ENCODE measurements at regions not wholly inside any gene's neighbourhood (a gene's known extent, or its start where the extent isn't known, plus 50 kb on each side); places are given as distances from the start of the nearest gene placed in this dataset.

- H3K36me3 ChIP-seq (ENCODE audit: control insufficient read depth in 2 of 2, insufficient read depth in 2 of 2, low read length in 2 of 2), result no peaks in the 10 kb centered on the region
- no peaks in the 10 kb centered on the region for H3K9me3 ChIP-seq (ENCODE audit: control insufficient read depth in 2 of 2, low read length in 2 of 2)
- no peaks in the 10 kb centered on the region for H3K27me3 ChIP-seq (ENCODE audit: control insufficient read depth in 1 of 2, insufficient read depth in 2 of 2, low read length in 2 of 2)
- H3K4me3 ChIP-seq (ENCODE audit: low read length in 2 of 2), result no peak overlapping the region
- H3K9ac ChIP-seq (ENCODE audit: low read length in 2 of 2), result no peak overlapping the region
- H3K27ac ChIP-seq (ENCODE audit: low read length), result no peak overlapping the region
- H3K4me1 ChIP-seq (ENCODE audit: control insufficient read depth, insufficient read depth, low read length), result no peaks in the 10 kb centered on the region
Observed at GRCh38 chr13:106721599-106721998, 153.7 kb upstream of the ARGLU1 start.

- H3K36me3 ChIP-seq (ENCODE audit: control insufficient read depth in 2 of 2, insufficient read depth in 2 of 2, low read length in 2 of 2), result no peaks in the 10 kb centered on the region
- no peaks in the 10 kb centered on the region for H3K9me3 ChIP-seq (ENCODE audit: control insufficient read depth in 2 of 2, low read length in 2 of 2)
- no peak overlapping the region for H3K27ac ChIP-seq (ENCODE audit: low read length)
- no peak overlapping the region for H3K9ac ChIP-seq (ENCODE audit: low read length in 2 of 2)
- H3K4me1 ChIP-seq (ENCODE audit: control insufficient read depth, insufficient read depth, low read length), result no peaks in the 10 kb centered on the region
- H3K27me3 ChIP-seq (ENCODE audit: control insufficient read depth in 1 of 2, insufficient read depth in 2 of 2, low read length in 2 of 2), result peaks cover 0 to 3% of the 10 kb centered on the region in 2 donors
- no peak overlapping the region for H3K4me3 ChIP-seq (ENCODE audit: low read length in 2 of 2)
Observed at GRCh38 chr13:106714271-106714982, 146.5 kb upstream of the ARGLU1 start.

- H3K4me3 ChIP-seq (ENCODE audit: low read length in 2 of 2), result no peak overlapping the region
- H3K36me3 ChIP-seq (ENCODE audit: control insufficient read depth in 2 of 2, insufficient read depth in 2 of 2, low read length in 2 of 2), result no peaks in the 10 kb centered on the region
- H3K4me1 ChIP-seq (ENCODE audit: control insufficient read depth, insufficient read depth, low read length), result no peaks in the 10 kb centered on the region
- peaks cover 0 to 3% of the 10 kb centered on the region in 2 donors for H3K27me3 ChIP-seq (ENCODE audit: control insufficient read depth in 1 of 2, insufficient read depth in 2 of 2, low read length in 2 of 2)
- H3K9ac ChIP-seq (ENCODE audit: low read length in 2 of 2), result no peak overlapping the region
- no peaks in the 10 kb centered on the region for H3K9me3 ChIP-seq (ENCODE audit: control insufficient read depth in 2 of 2, low read length in 2 of 2)
- no peak overlapping the region for H3K27ac ChIP-seq (ENCODE audit: low read length)
Observed at GRCh38 chr13:106712381-106712780, 144.4 kb upstream of the ARGLU1 start.

GRCh38 chr13:106710266-106710665 is 142.3 kb upstream of the ARGLU1 start:
- H3K27me3 ChIP-seq (ENCODE audit: control insufficient read depth in 1 of 2, insufficient read depth in 2 of 2, low read length in 2 of 2), result peaks cover 0 to 3% of the 10 kb centered on the region in 2 donors
- H3K4me3 ChIP-seq (ENCODE audit: low read length in 2 of 2), result peak overlapping the region in 1 of 2 donors; percentile 47
- no peak overlapping the region for H3K27ac ChIP-seq (ENCODE audit: low read length)
- H3K36me3 ChIP-seq (ENCODE audit: control insufficient read depth in 2 of 2, insufficient read depth in 2 of 2, low read length in 2 of 2), result no peaks in the 10 kb centered on the region
- no peak overlapping the region for H3K9ac ChIP-seq (ENCODE audit: low read length in 2 of 2)
- H3K9me3 ChIP-seq (ENCODE audit: control insufficient read depth in 2 of 2, low read length in 2 of 2), result no peaks in the 10 kb centered on the region
- no peaks in the 10 kb centered on the region for H3K4me1 ChIP-seq (ENCODE audit: control insufficient read depth, insufficient read depth, low read length)

GRCh38 chr13:106709522-106709921 is 141.6 kb upstream of the ARGLU1 start:
- no peak overlapping the region for H3K27ac ChIP-seq (ENCODE audit: low read length)
- H3K9me3 ChIP-seq (ENCODE audit: control insufficient read depth in 2 of 2, low read length in 2 of 2), result no peaks in the 10 kb centered on the region
- peak overlapping the region in 1 of 2 donors; percentile 47 for H3K4me3 ChIP-seq (ENCODE audit: low read length in 2 of 2)
- H3K27me3 ChIP-seq (ENCODE audit: control insufficient read depth in 1 of 2, insufficient read depth in 2 of 2, low read length in 2 of 2), result peaks cover 0 to 3% of the 10 kb centered on the region in 2 donors
- H3K4me1 ChIP-seq (ENCODE audit: control insufficient read depth, insufficient read depth, low read length), result no peaks in the 10 kb centered on the region
- no peak overlapping the region for H3K9ac ChIP-seq (ENCODE audit: low read length in 2 of 2)
- H3K36me3 ChIP-seq (ENCODE audit: control insufficient read depth in 2 of 2, insufficient read depth in 2 of 2, low read length in 2 of 2), result no peaks in the 10 kb centered on the region

- Histone ChIP-seq H3K9ac (ENCODE audit: low read length in 2 of 2) (no peak overlapping the region), H3K4me3 (ENCODE audit: low read length in 2 of 2) (no peak overlapping the region), H3K4me1 (ENCODE audit: control insufficient read depth, insufficient read depth, low read length) (no peaks in the 10 kb centered on the region), H3K9me3 (ENCODE audit: control insufficient read depth in 2 of 2, low read length in 2 of 2) (peaks cover 0 to 4% of the 10 kb centered on the region in 2 donors), H3K36me3 (ENCODE audit: control insufficient read depth in 2 of 2, insufficient read depth in 2 of 2, low read length in 2 of 2) (no peaks in the 10 kb centered on the region), H3K27me3 (ENCODE audit: control insufficient read depth in 1 of 2, insufficient read depth in 2 of 2, low read length in 2 of 2) (no peaks in the 10 kb centered on the region), H3K27ac (ENCODE audit: low read length) (no peak overlapping the region)
Observed at GRCh38 chr13:106702505-106702904, 134.6 kb upstream of the ARGLU1 start.

- Histone ChIP-seq H3K27ac (ENCODE audit: low read length) (no peak overlapping the region), H3K9ac (ENCODE audit: low read length in 2 of 2) (no peak overlapping the region), H3K36me3 (ENCODE audit: control insufficient read depth in 2 of 2, insufficient read depth in 2 of 2, low read length in 2 of 2) (no peaks in the 10 kb centered on the region), H3K4me3 (ENCODE audit: low read length in 2 of 2) (no peak overlapping the region), H3K4me1 (ENCODE audit: control insufficient read depth, insufficient read depth, low read length) (no peaks in the 10 kb centered on the region), H3K9me3 (ENCODE audit: control insufficient read depth in 2 of 2, low read length in 2 of 2) (peaks cover 0 to 4% of the 10 kb centered on the region in 2 donors), H3K27me3 (ENCODE audit: control insufficient read depth in 1 of 2, insufficient read depth in 2 of 2, low read length in 2 of 2) (no peaks in the 10 kb centered on the region)
Observed at GRCh38 chr13:106701771-106702341, 133.9 kb upstream of the ARGLU1 start.

- no peak overlapping the region for H3K4me3 ChIP-seq (ENCODE audit: low read length in 2 of 2)
- no peaks in the 10 kb centered on the region for H3K36me3 ChIP-seq (ENCODE audit: control insufficient read depth in 2 of 2, insufficient read depth in 2 of 2, low read length in 2 of 2)
- H3K27ac ChIP-seq (ENCODE audit: low read length), result no peak overlapping the region
- no peaks in the 10 kb centered on the region for H3K4me1 ChIP-seq (ENCODE audit: control insufficient read depth, insufficient read depth, low read length)
- peaks cover 0 to 4% of the 10 kb centered on the region in 2 donors for H3K9me3 ChIP-seq (ENCODE audit: control insufficient read depth in 2 of 2, low read length in 2 of 2)
- no peaks in the 10 kb centered on the region for H3K27me3 ChIP-seq (ENCODE audit: control insufficient read depth in 1 of 2, insufficient read depth in 2 of 2, low read length in 2 of 2)
- H3K9ac ChIP-seq (ENCODE audit: low read length in 2 of 2), result no peak overlapping the region
Observed at GRCh38 chr13:106700439-106700838, 132.5 kb upstream of the ARGLU1 start.

GRCh38 chr13:106700007-106700406 is 132.1 kb upstream of the ARGLU1 start:
- no peak overlapping the region for H3K9ac ChIP-seq (ENCODE audit: low read length in 2 of 2)
- no peaks in the 10 kb centered on the region for H3K27me3 ChIP-seq (ENCODE audit: control insufficient read depth in 1 of 2, insufficient read depth in 2 of 2, low read length in 2 of 2)
- H3K27ac ChIP-seq (ENCODE audit: low read length), result no peak overlapping the region
- H3K36me3 ChIP-seq (ENCODE audit: control insufficient read depth in 2 of 2, insufficient read depth in 2 of 2, low read length in 2 of 2), result no peaks in the 10 kb centered on the region
- peaks cover 0 to 4% of the 10 kb centered on the region in 2 donors for H3K9me3 ChIP-seq (ENCODE audit: control insufficient read depth in 2 of 2, low read length in 2 of 2)
- H3K4me1 ChIP-seq (ENCODE audit: control insufficient read depth, insufficient read depth, low read length), result no peaks in the 10 kb centered on the region
- H3K4me3 ChIP-seq (ENCODE audit: low read length in 2 of 2), result no peak overlapping the region

GRCh38 chr13:106699311-106699710 is 131.4 kb upstream of the ARGLU1 start:
- no peak overlapping the region for H3K9ac ChIP-seq (ENCODE audit: low read length in 2 of 2)
- H3K27me3 ChIP-seq (ENCODE audit: control insufficient read depth in 1 of 2, insufficient read depth in 2 of 2, low read length in 2 of 2), result no peaks in the 10 kb centered on the region
- no peak overlapping the region for H3K4me3 ChIP-seq (ENCODE audit: low read length in 2 of 2)
- peaks cover 0 to 4% of the 10 kb centered on the region in 2 donors for H3K9me3 ChIP-seq (ENCODE audit: control insufficient read depth in 2 of 2, low read length in 2 of 2)
- H3K4me1 ChIP-seq (ENCODE audit: control insufficient read depth, insufficient read depth, low read length), result no peaks in the 10 kb centered on the region
- no peak overlapping the region for H3K27ac ChIP-seq (ENCODE audit: low read length)
- H3K36me3 ChIP-seq (ENCODE audit: control insufficient read depth in 2 of 2, insufficient read depth in 2 of 2, low read length in 2 of 2), result no peaks in the 10 kb centered on the region

- peaks cover 0 to 4% of the 10 kb centered on the region in 2 donors for H3K9me3 ChIP-seq (ENCODE audit: control insufficient read depth in 2 of 2, low read length in 2 of 2)
- H3K9ac ChIP-seq (ENCODE audit: low read length in 2 of 2), result no peak overlapping the region
- no peaks in the 10 kb centered on the region for H3K36me3 ChIP-seq (ENCODE audit: control insufficient read depth in 2 of 2, insufficient read depth in 2 of 2, low read length in 2 of 2)
- no peak overlapping the region for H3K4me3 ChIP-seq (ENCODE audit: low read length in 2 of 2)
- H3K4me1 ChIP-seq (ENCODE audit: control insufficient read depth, insufficient read depth, low read length), result no peaks in the 10 kb centered on the region
- no peak overlapping the region for H3K27ac ChIP-seq (ENCODE audit: low read length)
- no peaks in the 10 kb centered on the region for H3K27me3 ChIP-seq (ENCODE audit: control insufficient read depth in 1 of 2, insufficient read depth in 2 of 2, low read length in 2 of 2)
Observed at GRCh38 chr13:106696719-106697118, 128.8 kb upstream of the ARGLU1 start.
